Cardiac muscle cell (in vitro differentiated cells and primary cell): ENCODE measurements at regions not wholly inside any gene's neighbourhood (a gene's known extent, or its start where the extent isn't known, plus 50 kb on each side); places are given as distances from the start of the nearest gene placed in this dataset.
A peak's percentile ranks its signal among the peaks of the same experiment; 100 is the strongest.

Source experiments
- DNase-seq, 2 donors: peaks; one replicate each; pipeline versions ENCODE4 v3.0.0 to v3.0.0-alpha.2; 2010 to 2017; ENCODE audit warnings: low read depth in 1 of 2, low spot score in 1 of 2
- H3K27ac ChIP-seq: fragments of 200-600 bp; sonication (generic); 2 replicates; pipeline ENCODE4 v1.5.1; 2016
- H3K27me3 ChIP-seq: fragments of 200-600 bp; sonication (generic); 2 replicates; pipeline ENCODE4 v1.6.0; 2016; ENCODE audit warnings: control low read depth
- H3K36me3 ChIP-seq: fragments of 200-600 bp; sonication (generic); 2 replicates; pipeline ENCODE4 v1.5.1; 2016; ENCODE audit warnings: control low read depth
- H3K4me1 ChIP-seq: fragments of 200-600 bp; sonication (generic); 2 replicates; pipeline ENCODE4 v1.8.1; 2017; ENCODE audit warnings: low read depth, mild to moderate bottlenecking, mixed run types
- H3K4me3 ChIP-seq: fragments of 200-600 bp; sonication (generic); 2 replicates; pipeline ENCODE4 v1.5.1; 2016; ENCODE audit warnings: mild to moderate bottlenecking
- H3K9me3 ChIP-seq: fragments of 200-600 bp; sonication (generic); 2 replicates; pipeline ENCODE4 v1.5.1; 2017; ENCODE audit warnings: low read depth, mild to moderate bottlenecking, control low read depth
- CTCF ChIP-seq: IDR thresholded peaks from 2 replicates; pipeline ENCODE4 v1.5.1; 2012; ENCODE audit warnings: low read depth, mild to moderate bottlenecking, low read length

GRCh38 chr15:62607114-62607462 is 435.5 kb upstream of the TPM1 start:
- no peak for DNase-seq
- Histone ChIP-seq H3K4me1 (no peaks in the 10 kb centered on the region), H3K27ac (no peak overlapping the region), H3K9me3 (no peaks in the 10 kb centered on the region), H3K36me3 (no peaks in the 10 kb centered on the region), H3K4me3 (no peak overlapping the region), H3K27me3 (no peaks in the 10 kb centered on the region)
- TF ChIP-seq CTCF = no peak

- TF ChIP-seq CTCF = no peak
- Histone ChIP-seq H3K9me3 (no peaks in the 10 kb centered on the region), H3K4me3 (no peak overlapping the region), H3K4me1 (no peaks in the 10 kb centered on the region), H3K36me3 (no peaks in the 10 kb centered on the region), H3K27ac (no peak overlapping the region), H3K27me3 (no peaks in the 10 kb centered on the region)
- peak in 1 of 2 donors; percentile 37 for DNase-seq
These were observed 434.9 kb upstream of the TPM1 start for GRCh38 chr15:62607643-62608042.

- no peak overlapping the region for H3K27ac ChIP-seq
- H3K9me3 ChIP-seq = no peaks in the 10 kb centered on the region
- DNase-seq = no peak
- no peaks in the 10 kb centered on the region for H3K36me3 ChIP-seq
- H3K4me3 ChIP-seq = no peak overlapping the region
- no peaks in the 10 kb centered on the region for H3K4me1 ChIP-seq
- TF ChIP-seq CTCF = no peak
- no peaks in the 10 kb centered on the region for H3K27me3 ChIP-seq
These were observed 434.2 kb upstream of the TPM1 start for GRCh38 chr15:62608369-62608768.

GRCh38 chr15:62610265-62610869 is 432.2 kb upstream of the TPM1 start:
- Histone ChIP-seq H3K27me3 (no peaks in the 10 kb centered on the region), H3K27ac (no peak overlapping the region), H3K9me3 (no peaks in the 10 kb centered on the region), H3K36me3 (no peaks in the 10 kb centered on the region), H3K4me1 (no peaks in the 10 kb centered on the region), H3K4me3 (no peak overlapping the region)
- no peak for TF ChIP-seq CTCF
- no peak for DNase-seq

GRCh38 chr15:62611002-62611401 is 431.5 kb upstream of the TPM1 start:
- TF ChIP-seq CTCF = no peak

GRCh38 chr15:62612183-62612733 is 430.3 kb upstream of the TPM1 start:
- no peaks in the 10 kb centered on the region for H3K4me1 ChIP-seq
- DNase-seq = no peak
- TF ChIP-seq CTCF = no peak
- no peak overlapping the region for H3K27ac ChIP-seq
- H3K36me3 ChIP-seq = no peaks in the 10 kb centered on the region
- H3K4me3 ChIP-seq = no peak overlapping the region
- H3K9me3 ChIP-seq = no peaks in the 10 kb centered on the region
- no peaks in the 10 kb centered on the region for H3K27me3 ChIP-seq

More at GRCh38 chr15:62611002-62611401, 431.5 kb upstream of the TPM1 start:
- Histone ChIP-seq H3K27me3 (no peaks in the 10 kb centered on the region), H3K36me3 (no peaks in the 10 kb centered on the region), H3K4me3 (no peak overlapping the region), H3K27ac (no peak overlapping the region), H3K9me3 (no peaks in the 10 kb centered on the region), H3K4me1 (no peaks in the 10 kb centered on the region)
- DNase-seq = no peak
